ENCODE measurements at regions not wholly inside any gene's neighbourhood (a gene's known extent, or its start where the extent isn't known, plus 50 kb on each side); places are given as distances from the start of the nearest gene placed in this dataset.

GRCh38 chr1:60984062-60984799, 98.1 kb upstream of the NFIA start:
- DNase-seq (ENCODE audit: low read depth), result no peak

GRCh38 chr1:60983701-60984061, 98.7 kb upstream of the NFIA start:
- no peak for DNase-seq (ENCODE audit: low read depth)

- no peak for DNase-seq (ENCODE audit: low read depth)
Measured at GRCh38 chr1:60982539-60982938, 99.8 kb upstream of the NFIA start.

- DNase-seq (ENCODE audit: low read depth), result no peak
Measured at GRCh38 chr1:60981357-60981756, 101.0 kb upstream of the NFIA start.

GRCh38 chr1:60978421-60979357, 103.7 kb upstream of the NFIA start:
- DNase-seq (ENCODE audit: low read depth), result peak; percentile 4

- DNase-seq (ENCODE audit: low read depth), result no peak
Measured at GRCh38 chr1:60977661-60978060, 104.7 kb upstream of the NFIA start.

- no peak for DNase-seq (ENCODE audit: low read depth)
Measured at GRCh38 chr1:60974524-60975372, 107.6 kb upstream of the NFIA start.

- no peak for DNase-seq (ENCODE audit: low read depth)
Measured at GRCh38 chr1:60973668-60974067, 108.7 kb upstream of the NFIA start.

GRCh38 chr1:60972841-60973364, 109.5 kb upstream of the NFIA start:
- no peak for DNase-seq (ENCODE audit: low read depth)

- DNase-seq (ENCODE audit: low read depth), result no peak
Measured at GRCh38 chr1:60971330-60971729, 111.0 kb upstream of the NFIA start.

GRCh38 chr1:60969971-60970509, 112.3 kb upstream of the NFIA start:
- no peak for DNase-seq (ENCODE audit: low read depth)

GRCh38 chr1:60965280-60965854, 117.0 kb upstream of the NFIA start:
- no peak for DNase-seq (ENCODE audit: low read depth)

GRCh38 chr1:60963167-60963940, 119.0 kb upstream of the NFIA start:
- no peak for DNase-seq (ENCODE audit: low read depth)

GRCh38 chr1:60960891-60961461, 121.4 kb upstream of the NFIA start:
- no peak for DNase-seq (ENCODE audit: low read depth)

- no peak for DNase-seq (ENCODE audit: low read depth)
Measured at GRCh38 chr1:60959701-60960100, 122.7 kb upstream of the NFIA start.

GRCh38 chr1:60958001-60958400, 124.4 kb upstream of the NFIA start:
- DNase-seq (ENCODE audit: low read depth), result no peak

- no peak for DNase-seq (ENCODE audit: low read depth)
Measured at GRCh38 chr1:60956520-60956919, 125.8 kb upstream of the NFIA start.

GRCh38 chr1:60952612-60953111, 129.7 kb upstream of the NFIA start:
- no peak for DNase-seq (ENCODE audit: low read depth)

GRCh38 chr1:60950224-60951063, 131.9 kb upstream of the NFIA start:
- no peak for DNase-seq (ENCODE audit: low read depth)

Measured in stimulated activated CD8-positive, alpha-beta memory T cell treated with anti-CD3 and anti-CD28 coated beads, Interleukin-4, amount 100 ng/mL, for 24 hours (primary cell).